Hepatocyte (in vitro differentiated cells): ENCODE measurements at regions not wholly inside any gene's neighbourhood (a gene's known extent, or its start where the extent isn't known, plus 50 kb on each side); places are given as distances from the start of the nearest gene placed in this dataset.

Experiments used
- DNase-seq: peaks from one replicate; pipeline ENCODE4 v3.0.0-alpha.2; 2016; ENCODE audit warnings: low spot score
- H2AFZ ChIP-seq: fragments of 200-600 bp; sonication (generic); 2 replicates; pipeline ENCODE4 v1.6.0; 2016; ENCODE audit warnings: antibody characterized with exemption, mild to moderate bottlenecking
- H3K27ac ChIP-seq: fragments of 200-600 bp; sonication (generic); 2 replicates; pipeline ENCODE4 v1.5.1; 2016; ENCODE audit warnings: mild to moderate bottlenecking
- H3K27me3 ChIP-seq: fragments of 200-600 bp; sonication (generic); 2 replicates; pipeline ENCODE4 v1.6.1; 2016
- H3K36me3 ChIP-seq: fragments of 200-600 bp; sonication (generic); replicated peaks from 2 replicates; pipeline ENCODE4 v1.5.1; 2016; ENCODE audit warnings: low read depth; ENCODE audit not compliant: insufficient read depth
- H3K4me1 ChIP-seq: fragments of 200-600 bp; sonication (generic); 2 replicates; pipeline ENCODE4 v1.5.1; 2016; ENCODE audit warnings: mild to moderate bottlenecking, moderate library complexity; ENCODE audit not compliant: insufficient read depth
- H3K4me2 ChIP-seq: fragments of 200-600 bp; sonication (generic); 2 replicates; pipeline ENCODE4 v1.6.0; 2016
- H3K4me3 ChIP-seq: fragments of 200-600 bp; sonication (generic); 2 replicates; pipeline ENCODE4 v1.5.1; 2016; ENCODE audit warnings: mild to moderate bottlenecking
- H3K79me2 ChIP-seq: fragments of 200-600 bp; sonication (generic); 2 replicates; pipeline ENCODE4 v1.6.0; 2017; ENCODE audit warnings: mild to moderate bottlenecking
- H3K9me2 ChIP-seq: fragments of 200-600 bp; sonication (generic); replicated peaks from 2 replicates; pipeline ENCODE4 v1.6.0; 2017; ENCODE audit warnings: mild to moderate bottlenecking; ENCODE audit not compliant: insufficient read depth
- H3K9me3 ChIP-seq: fragments of 200-600 bp; sonication (generic); 2 replicates; pipeline ENCODE4 v1.5.1; 2016; ENCODE audit warnings: low read depth, mild to moderate bottlenecking
- H4K20me1 ChIP-seq: fragments of 200-600 bp; sonication (generic); 2 replicates; pipeline ENCODE4 v1.6.0; 2016; ENCODE audit warnings: mild to moderate bottlenecking; ENCODE audit not compliant: insufficient read depth, poor library complexity, severe bottlenecking
- CTCF ChIP-seq: fragments of 200-600 bp; sonication (generic); IDR thresholded peaks from 2 replicates; pipeline ENCODE4 v1.5.1; 2016; ENCODE audit warnings: antibody characterized with exemption, mild to moderate bottlenecking; ENCODE audit not compliant: poor library complexity
- EZH2 ChIP-seq: fragments of 200-600 bp; sonication (generic); IDR thresholded peaks from 2 replicates; pipeline ENCODE4 v1.6.1; 2016; ENCODE audit warnings: antibody characterized with exemption, mild to moderate bottlenecking, borderline replicate concordance
- EZH2phosphoT487 ChIP-seq: fragments of 200-600 bp; sonication (generic); IDR thresholded peaks from one replicate; pipeline ENCODE4 v1.6.1; 2018; ENCODE audit warnings: antibody characterized with exemption, mild to moderate bottlenecking, low read depth, moderate library complexity; ENCODE audit not compliant: unreplicated experiment, severe bottlenecking
- WGBS: methylation state at CpG from one replicate; pipeline ENCODE4 v1.1.6; 2016; ENCODE audit warnings: low lambda C conversion rate; ENCODE audit errors: missing lambda C conversion rate; 5-methylcytosine and 5-hydroxymethylcytosine counted together

GRCh38 chr7:46833197-46833596 is 748.7 kb downstream of the TNS3 start:
- Histone ChIP-seq H3K9me2 (no peaks in the 10 kb centered on the region), H3K27me3 (no peaks in the 10 kb centered on the region), H3K4me1 (no peaks in the 10 kb centered on the region), H3K36me3 (no peaks in the 10 kb centered on the region), H3K79me2 (no peaks in the 10 kb centered on the region), H3K4me2 (no peak overlapping the region), H3K27ac (no peak overlapping the region), H2AFZ (no peak overlapping the region), H3K4me3 (no peak overlapping the region), H3K9me3 (no peaks in the 10 kb centered on the region), H4K20me1 (no peaks in the 10 kb centered on the region)
- TF ChIP-seq EZH2 (no peak), EZH2phosphoT487 (no peak), CTCF (no peak)
- WGBS, result 97% methylated on average over 1 of the region's 1 CpG
- no peak for DNase-seq

GRCh38 chr7:46832136-46832535 is 749.8 kb downstream of the TNS3 start:
- WGBS, result 82% methylated on average over 2 of the region's 2 CpGs
- Histone ChIP-seq H3K9me3 (no peaks in the 10 kb centered on the region), H2AFZ (no peak overlapping the region), H3K79me2 (no peaks in the 10 kb centered on the region), H3K27ac (no peak overlapping the region), H3K4me3 (no peak overlapping the region), H3K4me2 (no peak overlapping the region), H3K9me2 (no peaks in the 10 kb centered on the region), H3K4me1 (no peaks in the 10 kb centered on the region), H3K36me3 (no peaks in the 10 kb centered on the region), H3K27me3 (no peaks in the 10 kb centered on the region), H4K20me1 (no peaks in the 10 kb centered on the region)
- no peak for TF ChIP-seq EZH2phosphoT487
- no peak for TF ChIP-seq EZH2
- TF ChIP-seq CTCF, result no peak
- DNase-seq, result no peak

- H3K27me3 ChIP-seq, result no peaks in the 10 kb centered on the region
- no peak overlapping the region for H3K4me3 ChIP-seq
- H3K4me2 ChIP-seq, result no peak overlapping the region
- TF ChIP-seq EZH2 (no peak), EZH2phosphoT487 (no peak), CTCF (no peak)
- no peaks in the 10 kb centered on the region for H3K4me1 ChIP-seq
- no peaks in the 10 kb centered on the region for H3K9me3 ChIP-seq
- H3K79me2 ChIP-seq, result no peaks in the 10 kb centered on the region
- no peak overlapping the region for H2AFZ ChIP-seq
- no peak for DNase-seq
- H3K27ac ChIP-seq, result no peak overlapping the region
- no peaks in the 10 kb centered on the region for H4K20me1 ChIP-seq
- no peaks in the 10 kb centered on the region for H3K9me2 ChIP-seq
- no peaks in the 10 kb centered on the region for H3K36me3 ChIP-seq
- WGBS, result 97% methylated on average over 7 of the region's 7 CpGs
Measured at GRCh38 chr7:46819819-46820218, 762.1 kb downstream of the TNS3 start.

GRCh38 chr7:46814516-46815250 is 767.2 kb downstream of the TNS3 start:
- WGBS, result 60% methylated on average over 4 of the region's 4 CpGs
- Histone ChIP-seq H2AFZ (no peak overlapping the region), H3K4me2 (no peak overlapping the region), H3K4me1 (no peaks in the 10 kb centered on the region), H4K20me1 (no peaks in the 10 kb centered on the region), H3K27ac (no peak overlapping the region), H3K9me2 (no peaks in the 10 kb centered on the region), H3K36me3 (no peaks in the 10 kb centered on the region), H3K79me2 (no peaks in the 10 kb centered on the region), H3K4me3 (no peak overlapping the region), H3K9me3 (no peaks in the 10 kb centered on the region), H3K27me3 (no peaks in the 10 kb centered on the region)
- DNase-seq, result no peak
- no peak for TF ChIP-seq EZH2
- no peak for TF ChIP-seq CTCF
- no peak for TF ChIP-seq EZH2phosphoT487
